ENCODE measurements at regions not wholly inside any gene's neighbourhood (a gene's known extent, or its start where the extent isn't known, plus 50 kb on each side); places are given as distances from the start of the nearest gene placed in this dataset.
A peak's percentile ranks its signal among the peaks of the same experiment; 100 is the strongest.
"Not testable (repeated sequence)": the region's sequence is repeated elsewhere in the genome, so short reads cannot be mapped to it uniquely, and the experiment has no call there.

DNA sequence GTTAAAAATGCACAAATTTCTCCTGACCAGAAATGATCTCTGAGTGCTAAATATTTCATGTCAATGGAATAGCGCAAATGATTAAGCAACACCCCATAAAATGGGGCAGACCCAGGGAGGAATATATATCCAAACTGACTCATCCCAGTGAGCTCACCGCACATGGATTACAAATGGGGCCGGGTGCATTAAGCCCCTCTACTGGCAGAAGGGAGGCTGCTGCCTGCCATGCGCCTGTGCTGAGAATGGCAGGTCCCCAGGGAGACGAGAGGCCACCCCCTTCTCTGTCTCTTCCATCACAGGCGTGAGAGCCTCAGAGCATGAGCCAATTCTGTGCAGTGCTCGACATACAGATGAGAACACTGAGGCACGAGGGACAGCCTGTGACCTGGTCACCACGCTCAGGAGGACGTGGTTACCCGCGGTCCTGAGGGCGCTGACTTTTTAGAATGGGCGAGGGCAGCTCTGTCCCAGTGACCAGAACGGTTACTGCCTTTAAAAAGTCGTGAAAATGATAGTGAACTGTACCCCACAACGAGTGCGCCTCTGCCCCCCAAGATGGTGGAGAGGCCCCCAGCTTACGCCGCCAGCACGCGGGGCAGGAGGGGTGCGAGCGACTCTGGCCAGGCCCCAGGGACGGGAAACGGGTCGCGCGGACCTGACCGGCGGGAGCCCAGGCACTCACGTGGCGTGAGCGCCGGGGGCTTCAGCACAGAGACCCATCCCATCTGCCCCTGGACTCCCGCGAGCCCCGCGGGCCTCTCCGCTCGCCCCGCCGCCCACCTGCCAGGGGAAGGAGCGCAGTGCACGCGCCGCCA is 130.2 kb upstream of the ALDH3B2 start:
- not testable (repeated sequence) for DNase-seq

DNA sequence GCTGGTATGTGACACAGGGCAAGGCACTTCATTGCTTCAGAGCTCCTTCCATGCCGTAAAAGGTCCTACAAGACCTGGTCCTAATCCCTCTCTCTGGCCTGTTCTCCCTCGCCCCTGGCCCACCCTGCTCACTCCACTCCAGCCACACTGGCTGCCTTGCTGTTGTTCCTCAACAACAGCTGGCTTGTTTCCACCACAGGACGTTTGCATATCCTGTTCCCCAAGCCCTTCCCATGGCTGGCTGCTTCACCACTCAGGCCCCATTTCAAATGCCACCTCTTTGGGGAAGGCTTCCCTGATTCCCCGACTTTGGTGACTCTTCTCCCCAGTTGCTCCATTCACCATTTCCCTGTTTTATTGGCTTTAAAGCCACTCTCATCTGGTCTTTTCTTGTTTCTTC is 129.1 kb upstream of the ALDH3B2 start:
- not testable (repeated sequence) for DNase-seq

- not testable (repeated sequence) for DNase-seq
Measured at GRCh38 chr11:67803055-67803454, 128.6 kb upstream of the ALDH3B2 start.

- DNase-seq, result not testable (repeated sequence)
Measured at GRCh38 chr11:67802623-67803022, 128.2 kb upstream of the ALDH3B2 start.

- not testable (repeated sequence) for DNase-seq
Measured at GRCh38 chr11:67801397-67801796, 127.0 kb upstream of the ALDH3B2 start.

DNA sequence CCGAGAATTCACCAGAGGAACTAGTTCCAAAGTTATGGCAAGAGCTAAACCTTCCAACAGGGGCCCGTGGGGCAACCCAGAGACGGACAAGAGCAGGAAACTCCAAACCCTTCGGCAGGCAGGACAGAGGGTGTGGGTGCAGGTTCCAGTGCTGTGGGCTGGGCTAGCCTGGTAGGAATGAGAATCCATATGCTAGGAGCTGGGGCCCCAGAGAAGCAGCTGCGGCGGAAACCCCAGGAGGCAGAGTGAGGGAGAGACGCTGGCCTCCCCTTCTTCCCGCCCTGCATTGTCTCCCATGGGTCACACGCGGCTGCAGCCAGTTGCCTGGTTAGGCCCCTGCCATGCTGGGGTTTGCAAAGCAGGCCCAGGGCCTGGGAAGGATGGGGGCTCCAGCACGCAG is 126.2 kb upstream of the ALDH3B2 start:
- DNase-seq, result not testable (repeated sequence)

DNA sequence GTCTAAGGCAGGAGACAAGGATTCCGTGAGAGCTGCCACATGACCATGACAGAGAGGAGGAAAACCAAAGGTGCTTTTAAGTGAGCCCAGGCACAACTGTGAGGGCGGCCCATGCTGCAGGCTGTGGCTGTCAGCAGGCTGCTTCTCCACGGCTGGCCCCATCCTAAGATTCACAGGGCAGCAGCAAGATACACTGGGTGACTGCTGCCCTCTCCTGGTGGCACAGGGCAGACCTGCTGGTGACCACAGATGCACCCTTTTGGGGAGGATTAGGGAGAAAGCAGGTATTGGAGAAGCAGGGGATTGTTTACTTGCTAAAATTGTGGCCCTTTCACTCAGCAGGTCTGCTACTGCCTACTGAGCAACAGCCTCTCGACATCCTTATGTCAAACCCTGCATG is 125.4 kb upstream of the ALDH3B2 start:
- peak in 1 of 6 experiments; percentile 2 for DNase-seq

- not testable (repeated sequence) for DNase-seq
Measured at GRCh38 chr11:67797726-67798521, 123.5 kb upstream of the ALDH3B2 start.

DNA sequence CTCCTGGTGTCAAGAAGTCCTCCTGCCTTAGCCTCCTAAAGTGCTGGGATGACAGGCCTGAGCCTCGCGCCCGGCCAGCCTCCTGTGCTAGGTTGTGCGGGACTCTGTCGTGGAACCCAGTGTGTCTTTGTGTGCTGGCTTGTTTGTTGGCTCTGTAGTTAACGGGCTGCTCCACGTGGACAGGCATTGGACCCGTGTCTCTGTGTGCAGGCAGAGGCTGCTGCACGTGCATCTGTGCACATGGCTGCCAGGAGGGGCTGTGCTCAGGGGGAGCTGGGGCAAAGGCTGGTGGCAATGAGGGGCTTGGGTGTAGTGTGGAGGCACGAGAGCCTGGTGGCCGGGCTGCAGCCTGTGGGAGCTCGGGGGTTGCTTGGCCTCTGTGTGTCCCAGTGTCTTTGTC is 121.3 kb upstream of the ALDH3B2 start:
- no peak for DNase-seq

DNA sequence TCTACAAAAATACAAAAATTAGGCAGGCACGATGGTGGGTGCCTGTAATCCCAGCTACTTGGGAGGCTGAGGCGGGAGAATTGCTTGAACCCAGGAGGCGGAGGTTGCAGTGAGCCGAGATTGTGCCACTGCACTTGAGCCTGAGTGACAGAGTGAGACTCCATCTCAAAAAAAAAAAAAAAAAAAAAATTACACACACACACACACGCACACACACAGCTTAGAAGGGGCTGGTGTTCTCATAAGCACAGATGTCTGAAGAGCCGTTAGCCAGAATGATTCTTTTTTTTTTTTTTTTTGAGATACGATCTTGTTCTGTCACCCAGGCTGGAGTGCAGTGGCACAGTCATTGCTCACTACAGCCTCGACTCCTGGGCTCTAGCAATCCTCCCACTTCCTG is 119.3 kb upstream of the ALDH3B2 start:
- not testable (repeated sequence) for DNase-seq

DNA sequence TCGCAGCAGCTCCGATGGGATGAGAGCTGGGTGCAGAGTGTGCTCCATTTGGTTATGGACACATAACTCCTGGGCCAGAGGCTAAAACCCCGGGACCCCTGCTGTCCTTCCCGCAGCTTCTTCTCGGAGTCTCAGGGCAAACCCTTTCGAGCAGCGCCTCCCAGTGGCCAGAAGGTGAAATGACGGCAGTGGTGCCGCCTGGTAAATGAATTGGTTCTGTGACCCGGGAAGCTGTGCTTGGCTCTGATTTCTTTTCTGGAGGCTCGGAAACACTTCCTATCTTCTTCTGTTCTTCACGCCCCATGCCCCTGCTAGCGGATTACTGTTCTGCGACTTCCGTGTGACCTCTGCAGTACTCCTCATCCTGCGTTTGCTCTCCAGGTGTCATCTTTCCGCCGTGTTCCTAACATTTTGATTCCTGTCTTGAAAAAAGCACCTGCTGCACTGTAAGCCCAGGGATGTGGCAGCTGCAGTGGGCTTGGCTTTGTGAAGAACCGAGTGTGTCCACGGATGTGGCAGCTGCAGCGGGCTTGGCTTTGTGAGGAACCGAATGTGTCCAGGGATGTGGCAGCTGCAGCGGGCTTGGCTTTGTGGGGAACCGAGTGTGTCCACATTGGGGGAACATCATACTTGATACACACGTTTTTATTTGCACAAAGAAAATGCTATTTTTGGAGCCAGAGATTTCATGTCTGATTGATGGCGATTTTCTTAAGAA is 118.0 kb upstream of the ALDH3B2 start:
- peak in 5 of 6 experiments; percentile 2 to 41 (median 22) for DNase-seq

DNA sequence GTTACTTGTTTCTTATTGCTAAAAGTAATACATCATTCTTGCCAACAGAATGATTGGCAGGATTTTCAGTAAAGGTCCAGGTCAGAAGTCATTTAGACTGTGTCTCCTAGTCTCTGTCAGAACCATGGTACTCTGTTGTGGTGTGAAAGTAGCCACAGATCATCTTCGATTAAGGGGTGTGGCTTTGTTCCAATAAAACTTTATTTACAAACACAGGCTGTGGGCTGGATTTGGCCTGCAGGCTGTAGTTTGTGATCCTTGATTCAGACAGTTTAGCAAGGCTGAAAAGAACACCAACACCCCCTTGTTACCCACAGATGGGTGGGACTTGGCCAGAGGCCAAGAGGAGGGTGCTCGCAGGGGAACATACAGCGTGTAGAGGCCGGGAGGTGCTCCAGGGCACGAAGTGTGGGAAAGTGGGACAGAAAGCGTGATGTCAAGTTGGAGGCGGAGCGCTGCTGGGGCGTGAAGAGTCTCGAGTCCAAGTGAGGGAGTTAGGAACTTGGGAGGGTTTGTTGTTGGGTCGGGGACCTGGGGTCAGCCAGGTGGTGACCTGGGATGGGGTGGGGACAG is 117.3 kb upstream of the ALDH3B2 start:
- DNase-seq, result not testable (repeated sequence)

DNA sequence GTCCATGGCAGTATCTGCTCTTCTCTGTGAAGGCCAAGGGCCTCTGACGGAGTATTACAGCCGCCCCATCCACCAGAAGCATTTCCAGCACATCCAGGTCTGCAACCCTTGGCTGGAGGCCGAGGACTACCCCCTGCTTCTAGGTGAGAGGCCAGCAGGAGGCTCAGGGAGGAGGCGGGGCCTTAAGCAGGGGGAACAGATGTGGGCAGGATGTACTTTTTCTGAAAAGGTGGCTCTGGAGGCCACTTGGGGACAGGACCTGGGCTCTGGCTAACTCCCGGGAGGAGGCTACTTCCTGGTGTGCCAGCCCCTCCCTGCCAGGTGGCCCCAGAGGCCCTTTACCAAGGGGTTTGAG is 113.9 kb upstream of the ALDH3B2 start:
- not testable (repeated sequence) for DNase-seq

DNA sequence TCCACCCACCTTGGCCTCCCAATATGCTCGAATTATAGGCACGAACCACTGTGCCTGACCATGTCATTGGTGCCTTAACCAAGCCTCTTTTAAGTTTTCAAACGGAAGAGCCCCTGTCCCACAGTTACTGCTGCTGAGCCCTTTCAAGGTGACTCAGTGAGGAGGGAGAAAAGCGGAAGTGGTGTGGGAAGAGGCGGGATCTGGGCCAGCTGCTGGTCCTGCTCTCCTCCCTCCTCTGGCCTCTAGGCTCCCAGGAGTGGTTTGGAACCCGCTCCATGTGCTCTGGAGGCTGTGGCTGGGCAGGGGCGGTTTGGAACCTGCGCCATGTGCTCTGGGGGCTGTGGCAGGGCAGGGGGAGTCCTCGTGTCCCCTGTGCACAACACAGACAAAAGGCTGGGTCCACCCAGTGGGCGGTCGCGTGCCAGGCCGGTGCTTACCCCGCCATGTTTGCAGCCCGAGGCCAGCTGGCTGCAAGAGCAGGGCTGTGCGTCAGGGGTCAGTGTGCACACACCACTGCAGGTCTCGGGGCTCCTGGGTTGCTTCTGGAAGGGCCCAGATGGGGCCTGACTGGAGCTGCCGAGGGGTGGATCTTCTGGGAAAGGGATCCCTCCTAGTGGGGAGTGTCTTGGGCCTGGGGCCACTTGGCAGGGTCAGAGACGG is 113.4 kb upstream of the ALDH3B2 start:
- DNase-seq, result not testable (repeated sequence)

DNA sequence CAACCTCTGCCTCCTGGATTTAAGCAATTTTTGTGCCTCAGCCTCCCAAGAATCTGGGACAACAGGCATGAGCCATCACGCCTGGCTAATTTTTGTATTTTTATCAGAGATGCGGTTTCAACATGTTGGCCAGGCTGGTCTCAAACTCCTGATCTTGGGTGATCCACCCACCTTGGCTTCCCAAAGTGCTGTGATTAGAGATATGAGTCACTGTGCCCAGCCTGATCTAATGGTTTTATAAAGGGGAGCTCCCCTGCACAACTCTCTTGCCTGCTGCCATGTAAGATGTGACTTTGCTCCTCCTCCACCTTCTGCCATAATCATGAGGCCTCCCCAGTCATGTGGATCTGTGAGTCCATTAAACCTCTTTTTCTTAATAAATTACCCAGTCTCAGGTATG is 107.5 kb upstream of the ALDH3B2 start:
- not testable (repeated sequence) for DNase-seq

- DNase-seq, result not testable (repeated sequence)
Measured at GRCh38 chr11:67781506-67781905, 107.1 kb upstream of the ALDH3B2 start.

GRCh38 chr11:67780056-67780455 is 105.6 kb upstream of the ALDH3B2 start:
- no peak for DNase-seq

DNA sequence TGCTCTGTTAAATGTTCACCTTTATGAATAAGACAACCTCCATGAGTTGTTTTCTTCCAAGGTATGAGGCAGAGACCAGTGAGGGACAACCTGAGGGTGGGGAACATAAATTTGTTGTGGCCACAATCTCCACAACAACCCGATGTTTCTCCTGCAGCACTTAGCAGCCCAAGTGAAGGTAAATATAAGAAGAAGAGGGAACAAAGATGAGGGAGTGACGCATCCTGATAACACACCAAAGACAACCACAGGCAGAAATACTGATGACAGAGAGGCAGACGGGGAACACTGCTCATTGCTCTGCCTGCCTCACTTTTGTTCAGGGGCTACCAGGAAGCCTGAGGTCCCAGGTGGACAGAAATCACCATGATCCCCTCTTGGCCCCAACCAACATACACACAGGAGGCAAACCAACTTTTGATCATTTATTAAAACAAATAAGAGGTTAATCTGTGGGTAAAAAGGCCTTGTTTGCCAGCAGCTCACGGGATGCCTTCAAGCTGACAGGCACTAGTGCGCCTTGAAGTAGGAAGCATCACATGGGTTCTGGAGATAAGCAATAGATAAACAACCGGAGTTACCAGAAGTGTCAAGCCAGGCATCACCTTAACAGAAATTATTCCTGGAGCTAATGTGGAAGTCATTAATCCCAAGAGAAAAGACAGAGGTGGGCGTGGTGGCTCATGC is 104.9 kb upstream of the ALDH3B2 start:
- DNase-seq, result not testable (repeated sequence)

GRCh38 chr11:67776852-67777520 is 102.6 kb upstream of the ALDH3B2 start:
- DNase-seq, result no peak

DNA sequence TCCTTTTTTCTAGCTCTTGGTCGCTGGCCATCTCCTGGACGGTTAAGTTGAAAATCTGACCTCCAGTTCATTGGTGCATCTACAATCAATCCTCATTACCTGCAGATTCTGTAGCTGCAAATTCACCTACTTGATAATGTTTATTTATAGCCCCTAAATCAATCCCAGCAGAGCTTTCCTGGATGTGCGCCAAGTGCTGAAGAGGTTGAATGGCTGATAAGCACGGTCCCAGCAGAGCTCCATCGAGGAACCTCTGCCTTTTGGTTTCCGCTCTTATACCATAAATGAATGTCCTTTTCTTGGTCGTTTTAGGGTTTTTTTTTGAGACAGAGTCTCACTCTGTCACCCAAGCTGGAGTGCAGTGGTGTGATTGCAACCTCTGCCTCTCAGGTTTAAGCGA is 99.8 kb upstream of the ALDH3B2 start:
- DNase-seq, result not testable (repeated sequence)

Measured in stimulated activated naive CD4-positive, alpha-beta T cell (primary cell).